ENCODE measurements at regions not wholly inside any gene's neighbourhood (a gene's known extent, or its start where the extent isn't known, plus 50 kb on each side); places are given as distances from the start of the nearest gene placed in this dataset.
A peak's percentile ranks its signal among the peaks of the same experiment; 100 is the strongest.

DNA sequence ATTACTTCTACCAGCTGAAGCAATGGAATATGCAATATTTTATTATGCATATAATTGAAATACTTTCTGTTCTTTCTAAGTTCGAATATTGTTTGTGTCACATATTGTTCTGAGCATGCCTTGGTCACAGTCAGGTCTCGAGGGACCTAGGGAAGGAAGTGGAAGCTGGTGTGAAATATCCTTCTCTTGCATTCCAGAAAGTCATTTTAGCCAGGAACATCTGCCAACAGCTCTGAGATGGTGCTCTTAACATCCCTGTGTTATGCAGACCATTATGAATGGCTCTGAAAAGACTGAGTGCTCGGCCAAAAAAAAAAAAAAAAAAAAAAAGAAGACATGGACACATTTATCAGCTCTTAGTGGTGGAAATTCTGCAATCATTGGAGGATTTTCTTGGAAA, 132.7 kb upstream of the JAG1 start:
- DNase-seq (ENCODE audit: low spot score), result peak; percentile 12

DNA sequence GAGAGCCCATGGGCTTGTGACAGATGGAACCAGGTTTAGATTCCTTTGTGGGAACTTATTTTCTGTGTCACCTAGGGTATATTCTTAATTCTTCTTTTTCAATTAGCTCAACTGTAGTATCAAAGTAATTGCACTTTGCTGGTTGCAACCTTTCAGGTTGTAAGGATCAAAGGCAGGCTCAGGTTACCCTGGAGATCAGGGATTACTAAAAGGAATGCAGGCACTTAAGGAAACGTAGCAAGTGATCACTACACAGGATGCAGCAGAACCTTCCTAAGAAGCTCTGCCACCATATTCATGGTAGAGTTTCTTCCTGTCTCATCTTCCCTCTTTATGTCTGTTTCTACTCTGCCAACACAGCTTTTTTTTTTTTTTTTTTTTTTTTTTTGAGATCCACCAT, 133.2 kb upstream of the JAG1 start:
- no peak for DNase-seq (ENCODE audit: low spot score)

DNA sequence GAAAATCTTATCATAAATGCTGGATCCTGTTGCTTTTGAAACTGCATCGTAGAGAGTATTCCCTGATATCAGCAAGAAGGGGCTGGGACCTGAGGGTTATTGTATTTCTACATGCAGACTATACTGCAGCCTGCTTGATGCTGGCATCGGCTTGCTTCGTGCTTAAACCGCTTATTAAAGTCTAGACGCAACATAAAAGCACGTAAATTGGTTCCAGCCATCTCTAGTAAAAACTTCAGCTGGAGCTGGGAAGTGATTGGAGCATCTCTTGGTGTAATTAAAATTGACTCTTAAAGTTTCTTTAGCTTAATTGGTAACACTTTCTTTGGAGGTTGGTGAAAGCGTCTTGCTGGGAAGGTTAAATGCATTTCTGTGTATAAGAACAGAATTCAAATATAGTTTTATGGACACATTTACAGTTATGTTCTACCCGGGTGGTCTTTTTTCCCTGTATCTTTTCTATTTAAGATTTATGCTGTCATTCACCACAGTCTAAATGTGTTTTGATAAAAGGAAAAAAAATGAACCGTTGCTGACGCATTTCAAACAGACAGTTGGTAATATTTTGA, 139.0 kb upstream of the JAG1 start:
- no peak for DNase-seq (ENCODE audit: low spot score)

DNA sequence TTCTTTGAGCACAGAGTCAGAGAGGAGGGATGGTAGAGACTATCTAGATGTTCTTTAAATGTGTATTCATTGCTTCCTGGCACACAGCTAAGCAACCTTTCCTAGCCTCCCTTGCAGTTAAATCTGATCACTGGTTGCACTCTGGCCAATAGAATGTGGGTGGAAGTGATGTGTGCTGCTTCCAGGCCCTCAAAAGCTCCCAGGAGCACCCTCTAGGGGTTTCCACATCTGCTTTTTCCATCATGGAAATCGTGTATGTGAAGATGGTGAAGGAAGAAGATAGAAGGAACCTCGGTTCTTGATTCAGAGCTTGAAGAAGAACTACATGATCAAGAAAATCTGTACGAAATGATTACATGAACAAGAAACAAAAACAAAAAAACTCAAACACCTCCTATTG, 149.8 kb upstream of the JAG1 start:
- no peak for DNase-seq (ENCODE audit: low spot score)

DNA sequence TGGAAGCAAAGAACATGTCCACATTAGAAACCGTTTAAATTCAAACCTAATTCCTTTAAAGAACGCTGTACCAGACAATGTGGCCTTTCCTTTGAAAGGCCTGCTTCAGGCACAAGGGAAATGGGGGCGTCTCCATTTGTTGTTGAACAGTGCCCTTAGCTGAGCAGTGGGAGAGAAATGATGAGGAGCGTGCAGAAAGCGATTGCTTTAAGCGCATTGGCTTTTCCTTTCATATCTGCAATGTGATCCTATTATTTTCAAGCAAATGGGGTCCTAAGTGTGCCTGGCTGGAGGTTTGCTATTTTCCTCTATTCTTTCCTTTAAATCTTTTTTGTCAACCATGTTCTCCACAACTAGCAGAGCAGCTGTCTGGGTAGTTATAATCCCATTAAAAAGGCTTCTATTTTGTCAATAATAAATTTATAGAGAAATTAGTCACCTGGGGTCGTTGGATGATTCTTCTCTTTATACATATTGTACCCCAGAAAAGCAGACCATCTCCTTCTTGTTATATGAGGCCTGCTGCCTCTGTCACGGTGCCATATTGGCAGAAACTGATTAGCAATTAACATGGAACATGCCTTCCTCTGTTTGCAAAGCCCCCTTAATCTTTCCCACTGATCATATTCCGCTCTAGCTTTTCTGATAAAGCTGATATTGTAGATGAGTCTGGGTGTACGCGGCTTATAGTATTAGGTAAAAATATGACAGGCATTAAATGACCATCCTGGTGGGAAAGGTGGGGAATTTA, 151.1 kb upstream of the JAG1 start:
- no peak for DNase-seq (ENCODE audit: low spot score)

DNA sequence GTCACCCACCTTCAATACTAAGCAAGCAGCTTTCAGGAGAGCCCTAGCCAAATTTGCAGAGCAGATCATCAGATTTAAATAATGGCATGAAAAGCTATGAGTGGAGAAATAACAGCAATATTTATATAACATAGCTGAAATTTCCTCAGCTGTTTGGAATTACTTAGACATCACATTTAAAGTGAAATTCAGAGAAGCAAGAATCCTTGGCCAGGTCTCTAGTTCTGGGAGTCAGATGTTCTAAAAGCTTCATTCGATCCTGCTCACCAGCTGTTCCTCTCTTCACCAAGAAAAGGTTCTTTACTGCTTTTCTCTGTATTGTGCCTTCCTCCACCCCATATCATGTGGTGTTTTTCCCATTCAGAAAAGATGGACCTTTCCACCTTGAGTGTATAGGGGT, 152.3 kb upstream of the JAG1 start:
- no peak for DNase-seq (ENCODE audit: low spot score)

DNA sequence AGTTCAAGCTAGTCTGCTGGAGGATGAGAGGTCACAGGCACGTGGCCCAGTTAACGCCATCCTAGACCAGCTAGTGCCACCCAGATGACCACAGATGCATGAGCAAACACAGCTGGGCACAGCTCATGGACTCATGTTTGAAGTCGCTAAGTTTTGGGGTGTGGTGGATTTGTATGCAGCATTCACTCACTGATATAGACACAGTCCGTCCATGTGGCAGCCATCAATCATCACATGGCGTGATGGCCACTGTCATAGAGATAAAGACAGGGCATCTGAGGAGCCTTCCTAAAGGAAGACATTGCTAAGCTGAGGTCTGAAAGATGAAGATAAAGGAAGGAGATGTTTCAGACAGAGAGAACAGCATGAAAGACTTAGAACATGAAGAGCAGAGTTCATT, 154.4 kb upstream of the JAG1 start:
- no peak for DNase-seq (ENCODE audit: low spot score)

DNA sequence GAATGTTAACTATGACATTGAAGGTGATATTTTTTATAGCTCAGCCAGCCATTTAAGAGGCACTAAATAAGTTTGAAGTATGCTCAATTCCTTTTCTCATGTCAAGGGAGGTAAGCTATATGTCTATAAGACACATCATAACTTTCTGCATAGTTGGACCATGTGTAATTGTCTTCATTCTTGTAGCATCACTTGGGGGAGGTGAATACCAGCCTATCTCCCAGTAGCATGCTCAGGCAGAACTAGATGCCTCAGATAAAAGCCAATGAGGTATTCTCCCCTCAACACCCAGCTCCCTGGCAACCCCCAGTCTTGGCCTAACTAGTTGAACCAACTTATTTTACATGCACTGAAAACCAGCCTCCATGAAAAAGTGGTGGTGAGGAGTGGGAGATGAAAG, 158.3 kb upstream of the JAG1 start:
- DNase-seq (ENCODE audit: low spot score), result no peak

DNA sequence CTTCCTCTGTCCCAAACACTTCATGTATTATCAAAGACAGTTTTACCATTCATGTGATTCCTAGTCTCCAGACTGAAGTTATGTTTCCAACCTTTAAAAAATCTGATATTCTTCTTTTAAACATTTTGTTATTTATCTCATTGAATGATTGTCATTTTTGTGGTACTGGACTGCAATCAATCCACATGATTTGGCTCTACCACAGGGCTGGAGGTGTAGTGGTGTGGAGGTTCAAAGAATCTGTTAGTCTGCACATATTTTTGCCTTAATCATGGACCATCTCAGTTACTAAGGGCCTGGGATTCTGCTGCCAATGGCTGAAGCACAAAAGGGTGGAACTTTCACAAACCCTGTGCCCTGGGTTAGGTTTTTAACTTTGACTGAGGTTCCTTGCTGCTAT, 164.1 kb upstream of the JAG1 start:
- no peak for DNase-seq (ENCODE audit: low spot score)

DNA sequence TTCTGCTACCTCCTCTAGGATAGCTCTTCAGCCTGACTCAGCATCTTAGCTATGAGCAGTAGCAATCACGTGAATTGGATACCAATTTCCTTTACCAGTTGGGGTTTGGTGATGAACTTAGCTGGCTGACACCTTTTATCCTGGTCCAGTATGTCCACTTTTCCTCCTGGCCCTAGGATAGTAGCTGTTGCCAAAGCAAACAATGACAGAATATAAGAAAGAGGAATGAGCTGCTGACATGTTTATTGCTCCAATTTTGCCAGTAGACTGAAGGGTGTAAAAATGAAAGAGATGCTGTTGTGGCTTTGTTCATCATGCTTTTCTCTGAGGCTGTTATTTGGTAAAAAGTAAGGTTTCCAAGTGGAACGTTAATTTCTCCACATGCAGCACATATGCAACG, 168.3 kb upstream of the JAG1 start:
- no peak for DNase-seq (ENCODE audit: low spot score)

DNA sequence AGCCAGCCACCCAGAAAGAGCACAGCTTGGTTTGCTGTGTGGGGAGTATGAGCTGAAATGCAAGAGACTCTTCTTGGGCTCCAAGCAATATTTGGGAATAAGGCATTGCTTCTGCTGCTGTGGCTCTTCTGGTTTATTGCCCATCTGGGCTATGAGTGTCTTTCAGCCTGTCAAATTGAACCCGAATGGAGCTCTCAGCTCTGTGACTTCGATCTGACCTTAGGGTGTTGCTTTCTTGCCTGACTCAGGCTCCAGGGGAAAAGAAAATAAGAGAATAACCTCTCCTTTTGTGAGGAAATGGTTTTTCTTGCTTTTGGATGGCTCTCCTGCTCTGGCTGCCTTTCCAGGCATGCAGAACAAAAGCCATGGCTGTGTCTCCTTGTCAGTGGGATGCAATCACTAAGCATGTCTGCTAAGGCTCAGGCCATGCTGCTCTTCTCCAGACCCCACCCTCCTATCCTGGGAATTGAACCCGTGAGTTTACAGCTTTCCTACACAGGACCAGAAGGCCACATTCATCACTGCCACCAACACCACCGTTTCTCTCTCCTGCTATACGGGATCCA, 169.4 kb upstream of the JAG1 start:
- DNase-seq (ENCODE audit: low spot score), result no peak

DNA sequence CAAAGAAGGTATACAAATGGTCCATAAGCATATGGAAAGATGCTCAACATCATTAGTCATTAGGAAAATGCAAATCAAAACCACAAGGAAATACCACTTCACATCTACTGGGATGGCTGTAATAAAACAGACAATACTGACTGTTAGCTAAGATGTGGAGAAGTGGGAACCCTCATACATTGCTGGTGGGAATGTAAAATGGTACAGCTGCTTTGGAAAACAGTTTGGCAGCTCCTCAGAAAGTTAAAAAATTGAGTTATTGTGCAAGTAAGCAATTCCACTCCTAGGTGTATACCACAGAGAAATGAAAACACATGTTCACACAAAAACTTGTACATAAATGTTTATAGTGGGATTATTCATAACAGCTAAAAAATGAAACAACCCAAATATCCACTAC, 173.0 kb upstream of the JAG1 start:
- DNase-seq (ENCODE audit: low spot score), result no peak

DNA sequence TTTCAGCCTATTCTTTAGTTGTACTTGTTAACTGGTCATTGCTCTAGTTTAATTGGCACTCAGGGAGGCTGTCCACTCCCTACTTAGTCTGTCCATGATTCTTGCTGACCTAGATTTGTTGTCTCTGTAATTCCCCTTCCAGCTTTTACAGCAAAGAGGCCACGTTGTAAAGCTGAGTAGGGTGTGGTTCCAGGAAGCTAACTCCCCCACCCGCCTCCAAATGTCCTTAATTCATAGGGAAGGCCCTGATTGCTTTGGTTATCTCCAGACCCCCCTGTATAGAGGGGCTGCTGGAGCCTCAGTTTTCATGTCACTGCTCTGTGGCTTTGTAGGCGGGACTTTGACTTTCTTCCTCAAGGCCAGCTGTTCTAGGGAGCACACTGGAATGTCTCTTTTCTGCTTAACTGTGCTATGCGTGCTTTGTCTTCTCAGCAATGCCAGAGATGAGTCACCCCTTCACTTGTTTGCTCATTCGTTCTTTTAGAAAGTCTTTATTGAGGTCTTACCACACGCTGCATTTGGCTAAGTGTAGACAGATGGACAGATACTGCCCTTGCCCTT, 175.1 kb upstream of the JAG1 start:
- DNase-seq (ENCODE audit: low spot score), result peak; percentile 77

DNA sequence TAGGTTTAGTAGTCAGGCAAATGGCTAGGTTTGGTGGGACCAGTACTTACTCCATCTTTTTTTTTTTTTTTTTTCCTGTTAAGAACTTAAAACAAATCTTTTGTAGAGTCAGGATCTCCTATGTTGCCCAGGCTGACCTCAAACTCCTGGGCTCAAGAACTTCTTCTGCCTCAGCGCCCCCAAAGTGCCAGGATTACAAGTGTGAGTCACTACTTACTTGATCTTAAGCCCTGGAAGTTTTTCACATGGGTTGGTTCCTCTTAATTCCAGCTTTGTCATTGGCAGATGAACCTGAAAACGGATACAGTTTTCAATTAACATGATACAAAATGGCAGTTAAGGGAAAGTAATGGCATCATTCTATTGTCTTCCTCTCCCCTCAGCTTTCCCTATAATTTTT, 179.4 kb upstream of the JAG1 start:
- DNase-seq (ENCODE audit: low spot score), result no peak

DNA sequence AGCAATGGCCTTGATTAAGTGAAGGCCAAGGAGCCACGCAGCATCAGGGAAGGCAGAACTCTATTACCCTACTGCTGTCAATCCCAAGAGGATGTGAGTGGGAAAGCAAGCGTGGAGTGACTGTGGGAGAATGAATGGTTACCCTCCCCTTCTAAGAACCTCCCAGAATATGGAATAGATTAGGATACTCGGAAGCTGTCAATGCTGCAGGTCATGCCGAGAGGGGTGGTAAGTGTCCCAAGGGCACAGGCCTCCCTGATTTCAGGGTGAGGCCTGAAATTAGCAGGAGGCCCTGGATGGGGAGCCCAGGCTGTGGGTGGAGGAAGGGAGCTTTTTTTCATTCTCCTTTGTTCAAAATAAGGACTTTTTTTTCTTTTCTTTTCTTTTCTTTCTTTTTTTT, 179.9 kb upstream of the JAG1 start:
- no peak for DNase-seq (ENCODE audit: low spot score)

DNA sequence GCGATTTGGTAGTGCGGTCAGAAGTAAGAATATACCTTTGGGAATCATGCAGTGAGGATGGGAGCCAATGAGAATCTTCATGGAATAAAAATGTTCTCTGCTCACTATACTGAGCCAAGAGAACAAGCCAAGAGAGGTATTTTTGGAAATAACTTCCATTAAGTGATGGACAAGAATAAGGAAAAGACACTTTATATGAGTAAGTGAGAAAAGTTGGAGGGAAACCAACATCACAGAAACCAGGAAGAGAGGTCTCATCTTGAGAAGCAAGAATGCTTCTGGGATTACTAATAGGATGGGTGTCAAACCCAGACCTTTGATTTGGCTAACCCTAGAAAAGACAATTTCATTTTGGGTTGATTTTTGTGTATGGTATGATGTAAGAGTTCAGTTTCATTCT, 181.2 kb upstream of the JAG1 start:
- DNase-seq (ENCODE audit: low spot score), result no peak

DNA sequence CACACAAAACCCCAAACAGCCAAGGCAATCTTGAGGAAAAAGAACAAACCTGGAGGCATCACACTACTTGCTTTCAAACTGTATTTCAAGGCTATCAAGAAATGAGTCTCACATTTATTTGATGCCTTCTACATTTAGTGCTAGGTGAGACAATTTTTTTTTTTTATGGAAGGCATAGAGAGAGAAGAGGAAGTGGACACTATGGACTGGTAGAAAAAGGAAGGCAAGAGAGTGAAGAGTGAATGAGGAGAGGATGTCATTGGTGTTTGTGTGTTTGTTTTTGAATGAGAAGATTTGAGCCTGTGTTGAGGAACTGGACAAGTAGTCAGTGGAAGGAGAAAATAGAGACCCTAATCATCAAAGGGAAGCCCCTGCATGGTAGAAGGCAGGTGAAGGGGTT, 182.0 kb upstream of the JAG1 start:
- no peak for DNase-seq (ENCODE audit: low spot score)

DNA sequence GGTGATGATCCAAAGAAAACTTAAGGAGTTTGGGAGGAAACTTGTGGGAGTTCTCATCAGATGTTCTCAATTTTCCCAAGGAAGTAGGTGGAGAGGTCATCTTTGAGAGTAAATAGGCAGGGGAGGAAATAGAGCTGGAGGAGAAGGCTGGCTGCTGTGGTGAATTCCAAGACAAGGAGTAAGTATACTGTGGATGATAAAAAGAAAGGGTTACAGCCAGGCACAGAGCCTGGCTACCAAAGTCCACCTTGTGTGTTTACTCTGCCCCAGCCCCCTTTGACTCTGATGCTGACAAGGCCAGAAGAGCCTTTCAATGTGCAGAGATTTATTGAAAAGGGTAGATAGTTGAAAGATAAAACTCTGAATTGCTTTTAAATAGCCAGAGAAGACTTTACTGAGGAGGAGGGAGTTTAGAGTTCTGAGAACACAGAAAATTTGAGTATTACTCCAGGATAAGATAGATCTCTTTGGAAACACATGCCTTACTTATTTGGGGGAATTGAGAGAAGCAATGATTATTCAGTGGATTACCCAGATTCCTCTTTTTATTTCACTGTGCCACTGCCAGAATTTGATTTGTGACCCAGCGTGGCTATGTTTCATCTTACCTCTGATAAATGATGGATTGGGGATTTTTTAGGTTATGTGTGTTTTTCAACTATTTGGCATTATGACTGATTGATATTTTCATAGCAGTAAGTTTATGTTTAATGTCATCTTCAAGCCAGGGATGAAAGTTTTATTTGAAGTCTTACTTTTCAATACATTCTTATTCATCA, 182.6 kb upstream of the JAG1 start:
- no peak for DNase-seq (ENCODE audit: low spot score)

DNA sequence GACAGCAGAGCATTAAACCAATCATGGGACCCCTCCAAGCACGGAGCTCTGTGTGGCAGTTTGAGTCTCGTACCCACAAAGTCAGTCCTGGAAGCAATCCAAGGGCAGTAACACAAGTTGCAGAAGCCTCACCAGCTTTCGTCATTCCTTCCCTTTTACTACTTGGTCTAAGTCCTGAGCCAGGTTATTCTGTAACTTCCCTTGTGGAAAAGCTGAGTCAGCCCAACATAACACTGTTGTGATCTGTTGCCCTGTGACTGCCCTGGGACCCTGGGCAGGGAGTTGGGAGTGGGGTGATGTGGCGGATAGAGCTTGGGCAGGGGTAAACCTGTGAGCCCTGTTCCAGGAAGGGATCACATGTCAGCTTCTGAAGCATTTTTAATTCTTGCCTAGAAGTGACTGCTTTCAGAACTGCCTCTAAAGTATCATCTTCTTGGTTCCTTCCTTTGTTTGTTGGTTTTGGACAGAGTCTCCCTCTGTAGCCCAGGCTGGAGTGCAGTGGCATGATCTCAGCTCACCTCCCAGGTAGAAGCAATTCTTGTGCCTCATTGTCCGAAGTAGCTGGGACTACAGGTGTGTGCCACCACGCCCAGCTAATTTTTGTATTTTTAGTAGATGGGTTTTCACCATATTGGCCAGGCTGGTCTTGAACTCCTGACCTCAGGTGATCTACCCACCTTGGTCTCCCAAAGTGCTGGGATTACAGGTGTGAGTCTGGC, 183.7 kb upstream of the JAG1 start:
- DNase-seq (ENCODE audit: low spot score), result peak; percentile 24

DNA sequence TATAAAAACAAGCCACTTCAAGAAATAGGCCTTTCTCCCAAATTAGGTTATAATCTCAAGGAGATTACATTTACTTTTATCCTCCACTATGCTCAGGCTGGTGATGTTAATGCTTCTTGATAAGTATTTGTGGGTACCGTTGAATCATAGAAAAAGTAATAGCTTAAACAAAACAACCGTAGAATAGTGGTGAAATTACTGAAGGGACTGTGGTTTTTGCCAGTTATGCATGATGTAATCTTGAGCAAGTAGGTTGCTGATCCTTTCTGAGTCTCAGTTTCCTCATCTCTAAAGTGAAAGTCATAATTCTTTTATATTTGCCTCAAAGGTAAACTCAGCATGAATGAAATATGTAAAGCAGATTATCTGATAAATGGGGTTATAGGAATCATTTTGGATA, 187.3 kb upstream of the JAG1 start:
- DNase-seq (ENCODE audit: low spot score), result no peak

DNA sequence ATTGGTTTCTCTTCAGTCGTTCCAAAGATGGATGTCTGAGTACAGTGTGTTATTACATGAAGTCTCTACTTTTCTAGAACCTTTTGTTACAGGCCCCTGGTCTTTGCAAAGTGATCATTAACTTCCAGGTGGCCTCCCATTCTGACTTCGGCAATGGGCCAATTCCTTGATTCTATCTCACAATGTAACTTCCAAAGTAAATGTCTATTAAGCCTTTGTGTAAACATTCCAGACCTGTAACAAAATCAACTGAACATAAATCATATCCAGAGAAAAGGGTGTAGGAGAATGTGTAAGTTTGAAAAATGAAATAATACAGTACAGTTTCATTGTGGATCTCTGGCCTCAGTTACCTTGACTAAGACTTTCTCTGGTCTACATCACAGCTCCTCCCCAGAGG, 187.8 kb upstream of the JAG1 start:
- no peak for DNase-seq (ENCODE audit: low spot score)
